Fibroblast of lung (primary cell): ENCODE measurements at regions not wholly inside any gene's neighbourhood (a gene's known extent, or its start where the extent isn't known, plus 50 kb on each side); places are given as distances from the start of the nearest gene placed in this dataset.
A peak's percentile ranks its signal among the peaks of the same experiment; 100 is the strongest.

ENCODE experiments used
- DNase-seq, 2 donors: peaks; one replicate each; pipeline versions ENCODE4 v3.0.0 to v3.0.0-alpha.2; 2010; ENCODE audit warnings: low read depth in 2 of 2
- H2AFZ ChIP-seq: 2 replicates; pipeline ENCODE4 v1.5.1; 2012; ENCODE audit warnings: low read length, control low read depth, inconsistent platforms
- H3K27ac ChIP-seq: 2 replicates; pipeline ENCODE4 v1.5.1; 2011; ENCODE audit warnings: low read length, control low read depth; ENCODE audit not compliant: insufficient read depth
- H3K27me3 ChIP-seq: 2 replicates; pipeline ENCODE4 v1.5.1; 2011; ENCODE audit warnings: mild to moderate bottlenecking, low read length; ENCODE audit not compliant: control insufficient read depth, insufficient read depth
- H3K36me3 ChIP-seq: 2 replicates; pipeline ENCODE4 v1.5.1; 2011; ENCODE audit warnings: low read length; ENCODE audit not compliant: control insufficient read depth, insufficient read depth
- H3K4me1 ChIP-seq: 2 replicates; pipeline ENCODE4 v1.5.1; 2011; ENCODE audit warnings: low read length; ENCODE audit not compliant: control insufficient read depth, insufficient read depth; ENCODE audit errors: extremely low read depth
- H3K4me2 ChIP-seq: 2 replicates; pipeline ENCODE4 v1.5.1; 2011; ENCODE audit warnings: low read length, control low read depth; ENCODE audit not compliant: insufficient read depth; ENCODE audit errors: extremely low read depth
- H3K4me3 ChIP-seq, 4 experiments: fragments of 200-600 bp in 1 of 4; sonication (generic) in 1 of 4; replicated peaks in 1 of 4; 2 replicates each; pipeline ENCODE4 v1.5.1; 2011 to 2016; ENCODE audit warnings: low read length in 4 of 4, low read depth in 3 of 4, mild to moderate bottlenecking in 3 of 4, control low read depth in 2 of 4, inconsistent platforms in 1 of 4, mixed read lengths in 1 of 4; ENCODE audit not compliant: insufficient read depth in 1 of 4; ENCODE audit errors: control extremely low read depth in 1 of 4
- H3K79me2 ChIP-seq: 2 replicates; pipeline ENCODE4 v1.5.1; 2012; ENCODE audit warnings: mild to moderate bottlenecking, low read length, inconsistent platforms; ENCODE audit not compliant: control insufficient read depth, insufficient read depth
- H3K9ac ChIP-seq: 2 replicates; pipeline ENCODE4 v1.5.1; 2011; ENCODE audit warnings: mild to moderate bottlenecking, low read length, control low read depth; ENCODE audit not compliant: insufficient read depth
- H3K9me3 ChIP-seq: 2 replicates; pipeline ENCODE4 v1.5.1; 2012; ENCODE audit warnings: low read depth, low read length; ENCODE audit not compliant: control insufficient read depth, insufficient read depth
- H4K20me1 ChIP-seq: 2 replicates; pipeline ENCODE4 v1.5.1; 2011; ENCODE audit warnings: low read length; ENCODE audit not compliant: control insufficient read depth, insufficient read depth; ENCODE audit errors: extremely low read depth
- CTCF ChIP-seq, 2 donors: IDR thresholded peaks in 1 of 2; conservative IDR thresholded peaks in 1 of 2; 1 replicate in 1 of 2; 2 replicates in 1 of 2; pipeline ENCODE4 v1.5.1; 2011 to 2012; ENCODE audit warnings: low read length in 2 of 2, control low read depth in 1 of 2, inconsistent platforms in 1 of 2, low read depth in 1 of 2, mild to moderate bottlenecking in 1 of 2
- EZH2 ChIP-seq: IDR thresholded peaks from 2 replicates; pipeline ENCODE4 v1.5.1; 2012; ENCODE audit warnings: low read length, control low read depth, mild to moderate bottlenecking; ENCODE audit errors: missing control alignments

- TF ChIP-seq CTCF (conservative IDR thresholded peaks at IDR 0.05 in 1 of 2, IDR thresholded peaks at IDR 0.05 in 1 of 2; ENCODE audit: low read depth in 1 of 2, low read length in 2 of 2) (no peak), EZH2 (no peak)
- Histone ChIP-seq H3K27me3 (no peaks in the 10 kb centered on the region), H2AFZ (no peak overlapping the region), H3K9ac (no peak overlapping the region), H3K4me3 (no peak overlapping the region), H3K79me2 (no peaks in the 10 kb centered on the region), H3K9me3 (no peaks in the 10 kb centered on the region), H3K27ac (no peak overlapping the region), H3K36me3 (no peaks in the 10 kb centered on the region), H4K20me1 (no peaks in the 10 kb centered on the region), H3K4me1 (peaks cover 4% of the 10 kb centered on the region), H3K4me2 (peak overlapping the region; percentile 37)
- peak in 1 of 2 donors; percentile 15 for DNase-seq
Observed at GRCh38 chr21:34205811-34206571, 132.6 kb downstream of the MRPS6 start.

DNA sequence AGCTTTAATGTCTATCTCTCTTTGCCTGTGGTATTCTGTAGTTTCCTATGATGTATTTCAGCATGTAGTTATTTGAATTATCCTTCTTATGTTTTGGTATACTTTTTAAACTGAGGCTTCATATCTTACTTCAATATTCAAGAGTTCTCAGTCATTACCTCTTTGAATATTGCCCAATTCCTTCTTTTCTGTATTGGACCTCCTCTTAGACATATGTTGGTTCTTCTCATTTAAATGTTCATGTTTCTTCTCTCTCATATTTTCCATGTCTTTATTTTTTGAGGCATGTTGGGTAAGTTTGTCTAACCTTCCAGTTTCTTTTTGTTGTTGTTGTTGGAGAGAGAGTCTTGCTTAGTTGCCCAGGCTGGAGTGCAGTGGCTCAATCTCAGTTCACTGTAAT, 140.6 kb downstream of the MRPS6 start:
- Histone ChIP-seq H3K36me3 (no peaks in the 10 kb centered on the region), H3K27me3 (no peaks in the 10 kb centered on the region), H3K4me1 (no peaks in the 10 kb centered on the region), H3K4me3 (no peak overlapping the region), H4K20me1 (no peaks in the 10 kb centered on the region), H3K79me2 (no peaks in the 10 kb centered on the region), H3K4me2 (no peak overlapping the region), H3K9ac (no peak overlapping the region), H2AFZ (no peak overlapping the region), H3K9me3 (no peaks in the 10 kb centered on the region), H3K27ac (no peak overlapping the region)
- TF ChIP-seq EZH2 (no peak), CTCF (conservative IDR thresholded peaks at IDR 0.05 in 1 of 2, IDR thresholded peaks at IDR 0.05 in 1 of 2; ENCODE audit: low read depth in 1 of 2, low read length in 2 of 2) (no peak)
- DNase-seq: no peak

- Histone ChIP-seq H3K27ac (no peak overlapping the region), H4K20me1 (no peaks in the 10 kb centered on the region), H3K4me1 (no peaks in the 10 kb centered on the region), H3K27me3 (no peaks in the 10 kb centered on the region), H3K79me2 (no peaks in the 10 kb centered on the region), H3K36me3 (no peaks in the 10 kb centered on the region), H2AFZ (no peak overlapping the region), H3K4me3 (no peak overlapping the region), H3K4me2 (no peak overlapping the region), H3K9me3 (no peaks in the 10 kb centered on the region), H3K9ac (no peak overlapping the region)
- DNase-seq: no peak
- TF ChIP-seq CTCF (conservative IDR thresholded peaks at IDR 0.05 in 1 of 2, IDR thresholded peaks at IDR 0.05 in 1 of 2; ENCODE audit: low read depth in 1 of 2, low read length in 2 of 2) (no peak), EZH2 (no peak)
Observed at GRCh38 chr21:34215501-34215900, 142.1 kb downstream of the MRPS6 start.
